Pancreas (tissue), 10 donors: ENCODE measurements at regions not wholly inside any gene's neighbourhood (a gene's known extent, or its start where the extent isn't known, plus 50 kb on each side); places are given as distances from the start of the nearest gene placed in this dataset.

ENCODE experiments used
- ATAC-seq, 4 donors: fragments of 200-7000 bp; cut with Tn5 transposase; one replicate each; pipeline versions ENCODE4 v1.8.0 to v1.9.1; 2020; ENCODE audit warnings: mild to moderate bottlenecking in 4 of 4, moderate library complexity in 4 of 4
- DNase-seq, 6 donors: peaks; one replicate each; pipeline ENCODE4 v3.0.0-alpha.2; 2020
- FAIRE-seq: peaks from 2 replicates; lab custom pipeline; 2012; peaks lifted over from hg19 to GRCh38; lab: Jason Lieb, UNC
- H3K27ac ChIP-seq, 4 donors: fragments of 200-600 bp; sonication (generic); 1 replicate in 3 of 4; 2 replicates in 1 of 4; pipeline versions ENCODE4 v1.5.0 to v1.8.0; 2020
- H3K27me3 ChIP-seq, 4 donors: fragments of 200-600 bp; one replicate each; pipeline ENCODE4 v1.8.0; 2021
- H3K36me3 ChIP-seq, 3 donors: fragments of 200-600 bp; sonication (generic) in 1 of 3; one replicate each; pipeline versions ENCODE4 v1.5.0 to v1.8.0; 2020 to 2021
- H3K4me1 ChIP-seq, 3 donors: fragments of 200-600 bp; one replicate each; pipeline ENCODE4 v1.8.0; 2021
- H3K4me3 ChIP-seq, 4 donors: fragments of 200-600 bp; sonication (generic) in 2 of 4; one replicate each; pipeline versions ENCODE4 v1.5.0 to v1.8.0; 2020 to 2021
- H3K9me3 ChIP-seq, 4 donors: fragments of 200-600 bp; one replicate each; pipeline ENCODE4 v1.8.0; 2021
- WGBS, 2 donors: extraction: QIAGEN DNeasy Blood & Tissue Kit; methylation state at CpG; one replicate each; pipeline ENCODE4 v1.1.7; 2013; 5-methylcytosine and 5-hydroxymethylcytosine counted together
- intact Hi-C, 3 donors: fragments of 100-400 bp; cut with DNase I; formaldehyde crosslinking; loops; one replicate each; pipeline versions ENCODE4 v1.11.1 to v1.14.2; 2022
- TF ChIP-seq, protein P1 (sequence below), 4 donors: fragments of 200-600 bp; sonication (generic) in 3 of 4; IDR thresholded peaks; one replicate each; pipeline versions ENCODE4 v1.5.0 to v1.8.0; 2021; ENCODE audit warnings: antibody characterized with exemption in 4 of 4
- donor health status: healthy with polysubstance abuse.
- donor health status: DM: no; HTN: no; CAD: no; lungs with moderate emphysema.
- donor health status: DM: no; HTN: no; CAD: no.
- donor health status: control.
- donor health status: control.
- donor health status: Bipolar disorder and iron deficiency.
- donor health status: DM: yes; HTN: yes; CAD: no.
- donor health status: DM: no; HTN: no; CAD: no.
- donor health status: DM: no; HTN: no; CAD: no.
- donor health status: DM: yes; HTN: yes; CAD: no.

DNA sequence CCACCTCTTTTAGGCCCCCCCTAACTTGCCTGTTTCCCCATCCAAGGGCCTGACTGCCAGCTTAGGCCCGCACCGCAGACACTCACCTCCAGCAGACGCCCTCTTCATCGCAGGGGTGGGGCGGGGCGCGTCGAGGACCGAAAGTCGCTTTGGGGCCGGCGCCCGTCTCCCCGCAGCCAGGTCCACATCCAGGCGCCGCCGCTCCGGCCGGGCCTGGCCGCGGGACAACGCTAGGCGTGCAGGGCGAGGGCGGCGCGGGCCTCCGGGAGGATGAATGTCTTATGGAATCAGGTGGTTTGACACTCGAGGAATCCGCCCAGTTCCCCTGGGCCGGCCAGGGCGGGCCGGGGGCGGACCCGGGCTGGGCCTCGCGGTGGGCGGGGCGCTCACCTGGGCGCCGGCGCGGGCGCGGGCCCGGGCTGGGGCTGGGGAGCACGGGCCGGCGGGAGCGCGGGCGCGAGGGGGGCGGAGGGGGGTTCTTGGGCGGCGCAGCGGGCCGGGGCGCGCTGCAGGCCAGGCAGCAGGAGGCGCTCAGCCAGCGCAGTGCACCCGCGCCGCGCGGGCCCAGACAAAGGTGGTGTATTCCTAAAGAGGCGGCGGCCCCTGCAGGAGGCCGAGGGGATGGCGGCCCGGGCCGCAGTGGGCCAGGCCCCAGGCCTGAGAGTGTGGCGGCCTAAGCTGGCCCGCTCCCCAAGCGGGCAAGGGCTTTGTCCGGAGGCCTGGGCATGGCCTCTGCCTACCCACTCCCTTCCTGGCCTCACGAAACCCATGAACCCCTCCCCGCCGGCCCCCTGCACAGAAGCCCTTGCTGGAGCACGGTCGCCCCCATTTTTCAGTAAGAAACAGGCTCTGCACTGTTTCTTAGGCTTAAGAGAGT lies 177.6 kb downstream of the IGLL1 start:
- peak; percentile 90 to 94 (median 92) for ATAC-seq
- Histone ChIP-seq H3K4me3 (peak overlapping the region in 3 of 4 donors; percentile 12 to 57 (median 37)), H3K27me3 (no peaks in the 10 kb centered on the region), H3K9me3 (no peaks in the 10 kb centered on the region), H3K36me3 (no peaks in the 10 kb centered on the region), H3K4me1 (no peaks in the 10 kb centered on the region), H3K27ac (peak overlapping the region in 2 of 4 donors; percentile 17 to 22)
- peak; percentile 74 to 93 (median 85) for DNase-seq
- FAIRE-seq, result no peak
- 7 to 9% methylated on average over 67 to 82 of the region's 82 CpGs for WGBS, 2 donors
- TF ChIP-seq, protein P1, sequence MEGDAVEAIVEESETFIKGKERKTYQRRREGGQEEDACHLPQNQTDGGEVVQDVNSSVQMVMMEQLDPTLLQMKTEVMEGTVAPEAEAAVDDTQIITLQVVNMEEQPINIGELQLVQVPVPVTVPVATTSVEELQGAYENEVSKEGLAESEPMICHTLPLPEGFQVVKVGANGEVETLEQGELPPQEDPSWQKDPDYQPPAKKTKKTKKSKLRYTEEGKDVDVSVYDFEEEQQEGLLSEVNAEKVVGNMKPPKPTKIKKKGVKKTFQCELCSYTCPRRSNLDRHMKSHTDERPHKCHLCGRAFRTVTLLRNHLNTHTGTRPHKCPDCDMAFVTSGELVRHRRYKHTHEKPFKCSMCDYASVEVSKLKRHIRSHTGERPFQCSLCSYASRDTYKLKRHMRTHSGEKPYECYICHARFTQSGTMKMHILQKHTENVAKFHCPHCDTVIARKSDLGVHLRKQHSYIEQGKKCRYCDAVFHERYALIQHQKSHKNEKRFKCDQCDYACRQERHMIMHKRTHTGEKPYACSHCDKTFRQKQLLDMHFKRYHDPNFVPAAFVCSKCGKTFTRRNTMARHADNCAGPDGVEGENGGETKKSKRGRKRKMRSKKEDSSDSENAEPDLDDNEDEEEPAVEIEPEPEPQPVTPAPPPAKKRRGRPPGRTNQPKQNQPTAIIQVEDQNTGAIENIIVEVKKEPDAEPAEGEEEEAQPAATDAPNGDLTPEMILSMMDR (IDR thresholded peaks at IDR 0.05), result peak; percentile 34 to 54 (median 48)
- intact Hi-C loops, result loop anchor here in 1 of 3 donors (10.0 kb wide), 1 partner anchor 132 kb away; no protein-coding TSS in a partner anchor

DNA sequence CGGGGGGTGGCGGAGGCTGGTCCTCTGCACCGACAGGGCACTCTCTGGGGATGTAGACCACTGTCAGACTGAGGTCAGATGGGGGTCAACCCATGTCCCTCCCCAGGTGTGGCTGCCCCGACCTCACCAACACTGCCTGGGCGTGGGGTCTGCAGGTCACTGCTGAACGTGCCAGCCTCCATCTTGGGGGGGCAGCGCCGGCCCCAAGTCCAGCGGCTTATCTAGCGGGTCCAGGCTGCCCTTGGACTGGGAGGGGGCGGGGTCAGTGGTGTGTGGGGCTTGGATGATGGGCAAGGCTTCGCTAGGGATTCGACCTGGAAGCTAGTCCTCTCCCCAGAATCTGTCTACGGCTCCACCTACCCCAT lies 178.2 kb downstream of the IGLL1 start:
- DNase-seq, result peak in 4 of 6 donors; percentile 33 to 76 (median 60)
- WGBS, 2 donors, result 41 to 42% methylated on average over 12 to 14 of the region's 14 CpGs
- Histone ChIP-seq H3K9me3 (no peaks in the 10 kb centered on the region), H3K27ac (peak overlapping the region in 1 of 4 donors; percentile 22), H3K4me3 (peak overlapping the region in 3 of 4 donors; percentile 12 to 57 (median 37)), H3K36me3 (no peaks in the 10 kb centered on the region), H3K27me3 (no peaks in the 10 kb centered on the region), H3K4me1 (no peaks in the 10 kb centered on the region)
- no peak for ATAC-seq
- intact Hi-C loops, result loop anchor here in 1 of 3 donors (10.0 kb wide), 1 partner anchor 133 kb away; no protein-coding TSS in a partner anchor
- TF ChIP-seq, protein P1 (IDR thresholded peaks at IDR 0.05), result no peak
- FAIRE-seq, result no peak

DNA sequence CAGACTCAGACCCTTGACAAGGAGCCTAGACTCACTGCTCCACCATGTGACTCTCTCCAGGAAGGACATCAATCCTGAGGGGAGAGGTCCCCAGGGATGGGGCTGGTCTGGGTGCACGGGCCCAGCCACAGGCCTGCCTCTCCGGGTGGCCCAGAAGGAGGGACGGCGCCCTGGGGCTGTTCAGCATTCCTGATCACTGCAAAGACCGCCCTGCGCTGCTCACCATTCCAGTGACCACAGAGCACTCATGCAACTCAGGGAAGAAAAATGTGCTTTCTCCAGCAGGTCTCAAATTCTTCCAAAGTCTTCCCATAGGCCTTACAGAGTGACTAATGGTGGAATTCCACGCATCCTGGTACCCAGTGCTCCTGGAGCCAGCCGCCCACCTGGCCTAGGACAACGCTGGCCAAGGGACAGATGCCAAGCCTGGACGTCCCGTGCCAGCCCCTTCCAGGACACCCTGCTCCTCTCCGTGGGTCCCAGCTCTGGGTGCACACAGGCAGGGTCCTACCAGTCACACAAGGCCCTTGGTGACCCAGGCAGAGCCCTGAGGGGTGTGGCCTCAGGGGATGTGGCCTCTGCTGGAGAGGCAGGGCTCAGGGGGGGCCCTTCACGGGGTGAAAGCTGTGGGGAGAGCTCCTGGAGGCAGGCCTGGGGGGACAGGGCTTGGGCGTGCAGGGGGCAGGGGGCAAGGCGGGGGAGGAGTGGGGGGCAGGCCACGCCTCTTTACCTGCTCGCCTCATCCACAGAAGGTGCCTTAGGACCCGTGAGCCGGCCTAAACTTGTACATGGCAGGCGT lies 178.8 kb downstream of the IGLL1 start:
- intact Hi-C loops, result loop anchor here in 1 of 3 donors (10.0 kb wide), 1 partner anchor 133 kb away; no protein-coding TSS in a partner anchor
- Histone ChIP-seq H3K27ac (no peak overlapping the region), H3K4me1 (no peaks in the 10 kb centered on the region), H3K27me3 (no peaks in the 10 kb centered on the region), H3K36me3 (no peaks in the 10 kb centered on the region), H3K4me3 (no peak overlapping the region), H3K9me3 (no peaks in the 10 kb centered on the region)
- 82 to 87% methylated on average over 19 to 20 of the region's 20 CpGs for WGBS, 2 donors
- ATAC-seq (no peak), DNase-seq (peak in 4 of 6 donors; percentile 13 to 77 (median 49)), FAIRE-seq (no peak)
- TF ChIP-seq, protein P1 (IDR thresholded peaks at IDR 0.05), result no peak

DNA sequence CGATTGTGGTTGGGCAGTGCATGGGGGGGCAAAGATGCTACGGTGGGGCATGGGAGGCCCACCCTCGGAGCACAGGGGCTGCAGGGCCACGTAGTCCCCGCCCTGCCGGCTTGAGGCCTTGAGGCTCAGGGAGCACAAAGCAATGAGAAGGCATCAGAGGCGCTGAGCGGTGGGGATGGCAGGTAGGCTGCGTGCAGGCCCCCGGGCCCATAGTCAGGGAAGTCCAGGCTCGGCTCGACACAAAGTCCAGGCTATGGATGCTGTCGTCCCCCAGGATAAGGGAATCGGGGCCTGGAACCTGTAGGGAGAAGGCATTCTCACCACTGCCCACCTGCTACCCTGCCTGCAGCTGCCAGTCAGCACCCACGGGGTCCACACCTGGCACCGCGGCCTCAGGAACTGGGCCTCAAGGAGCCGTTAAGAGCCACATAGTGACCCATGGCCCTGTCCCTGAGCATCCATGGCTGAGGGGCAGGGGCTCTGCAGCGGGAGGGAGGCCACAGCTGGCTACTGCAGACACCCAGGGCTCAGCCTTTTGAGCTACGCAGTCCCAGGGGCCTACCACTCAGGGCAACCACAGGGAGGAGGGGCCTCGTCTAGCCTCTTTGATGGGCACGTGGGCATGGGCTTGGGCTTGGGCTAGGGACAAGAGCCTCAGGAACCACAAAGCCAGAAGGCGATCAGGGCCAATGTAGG lies 179.7 kb downstream of the IGLL1 start:
- ATAC-seq, result no peak
- peak in 4 of 6 donors; percentile 5 to 67 (median 35) for DNase-seq
- TF ChIP-seq, protein P1 (IDR thresholded peaks at IDR 0.05), result no peak
- intact Hi-C loops, result loop anchor here in 1 of 3 donors (10.0 kb wide), 1 partner anchor 134 kb away; no protein-coding TSS in a partner anchor
- H3K36me3 ChIP-seq, result no peaks in the 10 kb centered on the region
- no peak overlapping the region for H3K4me3 ChIP-seq
- H3K9me3 ChIP-seq, result no peaks in the 10 kb centered on the region
- WGBS, 2 donors, result 92 to 97% methylated on average over 21 to 23 of the region's 23 CpGs
- no peaks in the 10 kb centered on the region for H3K27me3 ChIP-seq
- no peaks in the 10 kb centered on the region for H3K4me1 ChIP-seq
- H3K27ac ChIP-seq, result no peak overlapping the region
- FAIRE-seq, result no peak
